Calu3 (cell line): ENCODE measurements at regions not wholly inside any gene's neighbourhood (a gene's known extent, or its start where the extent isn't known, plus 50 kb on each side); places are given as distances from the start of the nearest gene placed in this dataset.

Source experiments
- BruUV-seq: library from RNA; stranded (reverse); fragments of 400-500 nt; replicated peaks from 2 replicates; lab custom pipeline; 2021; lab: Mats Ljungman, UMichigan
- CTCF ChIA-PET: fragments of 300-600 bp; sonication (Branson Sonifier 250); formaldehyde crosslinking; loops from one replicate; lab custom pipeline; 2022; ENCODE audit warnings: antibody characterized with exemption; lab: Charles Lee
- DNase-seq: peaks from one replicate; pipeline ENCODE4 v3.0.0; 2022
- H3K27ac Mint-ChIP-seq: one replicate; pipeline ENCODE4 v1.8.0; 2022; ENCODE audit warnings: mixed read lengths; ENCODE audit not compliant: unreplicated experiment
- H3K27me3 Mint-ChIP-seq: one replicate; pipeline ENCODE4 v1.8.0; 2022; ENCODE audit warnings: mixed read lengths; ENCODE audit not compliant: unreplicated experiment
- H3K36me3 Mint-ChIP-seq: one replicate; pipeline ENCODE4 v1.8.0; 2022; ENCODE audit warnings: mild to moderate bottlenecking, moderate library complexity, mixed read lengths; ENCODE audit not compliant: insufficient read depth, unreplicated experiment
- H3K4me1 Mint-ChIP-seq: one replicate; pipeline ENCODE4 v1.8.0; 2022; ENCODE audit warnings: mild to moderate bottlenecking, low read depth, mixed read lengths; ENCODE audit not compliant: unreplicated experiment
- H3K4me3 Mint-ChIP-seq: one replicate; pipeline ENCODE4 v1.8.0; 2022; ENCODE audit warnings: mild to moderate bottlenecking, low read depth, moderate library complexity, mixed read lengths; ENCODE audit not compliant: unreplicated experiment
- H3K9me3 Mint-ChIP-seq: one replicate; pipeline ENCODE4 v1.8.0; 2022; ENCODE audit warnings: low read depth, mixed read lengths; ENCODE audit not compliant: unreplicated experiment
- intact Hi-C: fragments of 100-400 bp; cut with micrococcal nuclease; formaldehyde crosslinking; loops from one replicate; pipeline ENCODE4 v1.10.0; 2022; ENCODE audit not compliant: unreplicated experiment
- TF ChIP-seq, protein P1 (sequence below): fragments of 200-600 bp; IDR thresholded peaks from one replicate; pipeline ENCODE4 v1.8.0; 2022; ENCODE audit warnings: antibody characterized with exemption; ENCODE audit not compliant: unreplicated experiment

DNA sequence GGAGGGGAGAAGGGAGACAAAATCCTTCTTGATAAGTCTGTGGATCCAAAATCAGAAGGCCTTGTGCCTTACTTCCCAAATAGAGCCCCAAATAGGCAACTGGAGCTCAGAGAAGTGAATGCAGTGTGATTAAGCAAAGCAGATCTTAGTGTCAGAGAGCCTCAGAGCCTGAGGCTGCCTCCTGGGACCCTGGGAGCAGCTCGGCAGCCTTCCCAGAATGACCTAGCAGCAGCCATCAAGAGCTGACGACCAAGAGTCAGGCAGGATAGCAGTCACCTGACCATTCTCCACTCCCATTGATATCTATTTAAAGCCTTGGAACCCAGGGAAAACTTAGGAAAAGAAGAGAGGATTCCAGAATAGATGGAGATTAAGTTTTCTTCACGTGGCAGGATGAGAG lies 78.0 kb upstream of the SMYD2 start:
- no peak for DNase-seq
- H3K27me3 Mint-ChIP-seq = peaks cover 61% of the 10 kb centered on the region
- no TSS peak for BruUV-seq
- no peak overlapping the region for H3K27ac Mint-ChIP-seq
- no peaks in the 10 kb centered on the region for H3K4me1 Mint-ChIP-seq
- H3K9me3 Mint-ChIP-seq = no peaks in the 10 kb centered on the region
- CTCF ChIA-PET = interaction anchor here (0.8 to 1.2 kb wide), 2 partner anchors 12 to 129 kb away, joined by 3 read pairs; no protein-coding TSS in a partner anchor
- intact Hi-C loops = no loop called here
- H3K4me3 Mint-ChIP-seq = no peak overlapping the region
- TF ChIP-seq, protein P1, sequence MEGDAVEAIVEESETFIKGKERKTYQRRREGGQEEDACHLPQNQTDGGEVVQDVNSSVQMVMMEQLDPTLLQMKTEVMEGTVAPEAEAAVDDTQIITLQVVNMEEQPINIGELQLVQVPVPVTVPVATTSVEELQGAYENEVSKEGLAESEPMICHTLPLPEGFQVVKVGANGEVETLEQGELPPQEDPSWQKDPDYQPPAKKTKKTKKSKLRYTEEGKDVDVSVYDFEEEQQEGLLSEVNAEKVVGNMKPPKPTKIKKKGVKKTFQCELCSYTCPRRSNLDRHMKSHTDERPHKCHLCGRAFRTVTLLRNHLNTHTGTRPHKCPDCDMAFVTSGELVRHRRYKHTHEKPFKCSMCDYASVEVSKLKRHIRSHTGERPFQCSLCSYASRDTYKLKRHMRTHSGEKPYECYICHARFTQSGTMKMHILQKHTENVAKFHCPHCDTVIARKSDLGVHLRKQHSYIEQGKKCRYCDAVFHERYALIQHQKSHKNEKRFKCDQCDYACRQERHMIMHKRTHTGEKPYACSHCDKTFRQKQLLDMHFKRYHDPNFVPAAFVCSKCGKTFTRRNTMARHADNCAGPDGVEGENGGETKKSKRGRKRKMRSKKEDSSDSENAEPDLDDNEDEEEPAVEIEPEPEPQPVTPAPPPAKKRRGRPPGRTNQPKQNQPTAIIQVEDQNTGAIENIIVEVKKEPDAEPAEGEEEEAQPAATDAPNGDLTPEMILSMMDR = no peak
- no peaks in the 10 kb centered on the region for H3K36me3 Mint-ChIP-seq

DNA sequence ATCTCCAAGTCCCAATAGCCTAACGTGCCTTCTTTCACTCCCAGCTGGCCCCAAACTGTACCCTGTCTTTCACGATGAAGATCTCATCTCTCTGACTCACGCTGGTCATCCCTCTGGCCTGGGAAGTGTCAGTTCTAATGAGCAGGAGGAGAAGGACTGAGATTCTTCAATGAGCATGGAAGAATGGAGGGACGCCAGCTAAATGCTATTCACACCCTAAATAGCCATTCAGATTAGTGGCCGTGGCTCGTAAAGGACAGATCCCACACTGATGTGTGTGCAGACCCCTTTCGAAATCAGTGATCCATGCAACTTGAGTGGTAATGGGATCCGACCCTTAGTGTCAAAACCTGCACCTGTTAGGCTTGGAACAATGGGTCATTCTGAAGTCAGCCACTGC lies 75.9 kb upstream of the SMYD2 start:
- no peak overlapping the region for H3K4me3 Mint-ChIP-seq
- intact Hi-C loops = no loop called here
- DNase-seq = no peak
- H3K4me1 Mint-ChIP-seq = no peaks in the 10 kb centered on the region
- no TSS peak for BruUV-seq
- no peak overlapping the region for H3K27ac Mint-ChIP-seq
- CTCF ChIA-PET = no interaction called here
- H3K9me3 Mint-ChIP-seq = no peaks in the 10 kb centered on the region
- TF ChIP-seq, protein P1 = no peak
- peaks cover 47% of the 10 kb centered on the region for H3K27me3 Mint-ChIP-seq
- no peaks in the 10 kb centered on the region for H3K36me3 Mint-ChIP-seq

DNA sequence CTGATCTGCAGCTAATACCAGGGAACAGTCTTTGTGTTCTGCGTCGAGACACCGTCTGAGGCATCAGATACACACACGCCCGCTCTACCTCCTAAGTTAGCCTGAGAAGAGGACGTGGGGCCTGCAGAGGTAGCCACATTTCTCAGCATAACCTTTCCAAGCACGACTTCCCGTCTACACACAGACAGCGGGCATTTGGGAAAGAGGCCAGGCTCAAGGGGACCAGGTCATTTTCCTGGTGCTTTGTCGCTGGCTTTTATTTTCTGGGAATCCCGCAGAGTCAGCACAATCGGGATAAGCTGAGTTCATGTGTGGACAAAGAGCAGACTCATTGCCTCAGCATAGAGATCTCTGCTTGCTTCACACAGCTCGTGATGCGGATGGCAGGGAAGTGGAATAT lies 72.5 kb upstream of the SMYD2 start:
- BruUV-seq = no TSS peak
- H3K27ac Mint-ChIP-seq = no peak overlapping the region
- H3K4me3 Mint-ChIP-seq = no peak overlapping the region
- H3K4me1 Mint-ChIP-seq = peaks cover 7% of the 10 kb centered on the region
- intact Hi-C loops = no loop called here
- no peaks in the 10 kb centered on the region for H3K36me3 Mint-ChIP-seq
- TF ChIP-seq, protein P1 = no peak
- H3K9me3 Mint-ChIP-seq = no peaks in the 10 kb centered on the region
- no peak for DNase-seq
- CTCF ChIA-PET = interaction anchor here (1.2 kb wide), 1 partner anchor 109 kb away, joined by 3 read pairs; no protein-coding TSS in a partner anchor
- peaks cover 32% of the 10 kb centered on the region for H3K27me3 Mint-ChIP-seq

DNA sequence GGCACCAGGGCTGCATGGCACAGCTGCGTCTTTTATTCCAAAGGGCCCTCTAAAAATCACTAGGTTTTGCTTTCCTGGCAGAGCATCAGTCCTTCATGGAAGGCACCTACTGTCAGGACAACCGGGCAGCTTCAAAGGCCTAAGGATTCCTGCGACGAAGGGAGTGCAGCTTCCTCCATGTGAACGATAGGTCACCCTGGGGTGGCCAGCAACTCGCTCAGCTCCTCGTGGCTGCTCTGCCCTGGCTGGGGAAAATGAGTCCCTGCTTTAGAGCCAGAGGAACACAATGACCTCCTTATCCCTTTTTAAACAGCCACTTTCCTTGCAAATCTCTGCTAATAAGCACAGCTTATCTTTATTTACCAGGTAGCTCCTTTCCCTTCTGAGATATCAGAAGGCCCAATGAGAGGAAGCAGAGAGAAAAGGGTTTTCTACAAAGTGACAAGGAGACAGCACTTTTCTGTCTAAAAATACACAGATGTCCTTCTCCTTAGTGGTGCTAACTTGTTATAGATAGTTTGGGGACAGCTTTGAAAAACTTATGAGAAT lies 71.6 kb upstream of the SMYD2 start:
- H3K27ac Mint-ChIP-seq = no peak overlapping the region
- H3K4me3 Mint-ChIP-seq = no peak overlapping the region
- no peak for DNase-seq
- peaks cover 15% of the 10 kb centered on the region for H3K4me1 Mint-ChIP-seq
- H3K36me3 Mint-ChIP-seq = peaks cover 6% of the 10 kb centered on the region
- intact Hi-C loops = no loop called here
- TF ChIP-seq, protein P1 = no peak
- no TSS peak for BruUV-seq
- CTCF ChIA-PET = interaction anchor here (0.6 kb wide), 2 partner anchors 15 to 293 kb away, joined by 3 to 4 read pairs; no protein-coding TSS in a partner anchor
- H3K9me3 Mint-ChIP-seq = no peaks in the 10 kb centered on the region
- H3K27me3 Mint-ChIP-seq = peaks cover 25% of the 10 kb centered on the region
